Lung (tissue), 11 donors: ENCODE measurements at regions not wholly inside any gene's neighbourhood (a gene's known extent, or its start where the extent isn't known, plus 50 kb on each side); places are given as distances from the start of the nearest gene placed in this dataset.

Experiments
- ATAC-seq: fragments of 200-7000 bp; cut with Tn5 transposase; one replicate; pipeline ENCODE4 v1.9.1; 2020; ENCODE audit warnings: moderate number of reproducible peaks; ENCODE audit not compliant: insufficient read depth, low FRiP score
- DNase-seq, 3 donors: peaks; one replicate each; pipeline ENCODE4 v3.0.0-alpha.2; 2013 to 2017
- H3K27ac ChIP-seq, 2 donors: one replicate each; pipeline ENCODE4 v1.5.1; 2013; ENCODE audit warnings: mild to moderate bottlenecking in 2 of 2, moderate library complexity in 2 of 2, control low read depth in 1 of 2, inconsistent platforms in 1 of 2, low read depth in 1 of 2, low read length in 1 of 2
- H3K27me3 ChIP-seq, 3 donors: one replicate each; pipeline ENCODE4 v1.5.1; 2013; ENCODE audit warnings: low read length in 2 of 3; ENCODE audit not compliant: control insufficient read depth in 3 of 3, insufficient read depth in 3 of 3
- H3K36me3 ChIP-seq, 4 donors: one replicate each; pipeline ENCODE4 v1.5.1; 2013; ENCODE audit warnings: low read length in 4 of 4, mild to moderate bottlenecking in 1 of 4, moderate library complexity in 1 of 4; ENCODE audit not compliant: control insufficient read depth in 4 of 4, insufficient read depth in 4 of 4
- H3K4me1 ChIP-seq, 5 donors: one replicate each; pipeline ENCODE4 v1.5.1; 2013; ENCODE audit warnings: low read length in 5 of 5, mild to moderate bottlenecking in 2 of 5, moderate library complexity in 1 of 5; ENCODE audit not compliant: control insufficient read depth in 5 of 5, insufficient read depth in 5 of 5
- H3K4me3 ChIP-seq: one replicate; pipeline ENCODE4 v1.5.1; 2013; ENCODE audit warnings: mild to moderate bottlenecking, control low read depth, moderate library complexity
- H3K9ac ChIP-seq, 2 donors: one replicate each; pipeline ENCODE4 v1.5.1; 2013; ENCODE audit warnings: low read length in 2 of 2, control low read depth in 1 of 2; ENCODE audit not compliant: insufficient read depth in 1 of 2
- H3K9me3 ChIP-seq, 4 donors: one replicate each; pipeline ENCODE4 v1.5.1; 2013; ENCODE audit warnings: low read length in 3 of 4, mild to moderate bottlenecking in 1 of 4, moderate library complexity in 1 of 4; ENCODE audit not compliant: control insufficient read depth in 4 of 4, insufficient read depth in 3 of 4
- CTCF ChIP-seq: IDR thresholded peaks from 2 replicates; pipeline ENCODE4 v1.5.1; 2012; ENCODE audit warnings: mild to moderate bottlenecking; ENCODE audit errors: control extremely low read depth, extremely low read depth
- WGBS, 2 donors: extraction: QIAGEN DNeasy Blood & Tissue Kit; methylation state at CpG; one replicate each; pipeline ENCODE4 v1.1.7; 2013; 5-methylcytosine and 5-hydroxymethylcytosine counted together
- donor health status: control.
- donor health status: control.
- donor health status: Bipolar disorder and iron deficiency.
- donor health status: healthy.
- donor health status: DM: yes; HTN: yes; CAD: no.

GRCh38 chr9:118567861-118568260, 801.4 kb downstream of the BRINP1 start:
- WGBS, 2 donors = 89 to 91% methylated on average over 2 of the region's 2 CpGs

GRCh38 chr9:118568704-118569103, 800.5 kb downstream of the BRINP1 start:
- ATAC-seq = no peak
- Histone ChIP-seq H3K4me1 (no peaks in the 10 kb centered on the region), H3K9ac (no peak overlapping the region), H3K27ac (no peak overlapping the region), H3K9me3 (no peaks in the 10 kb centered on the region), H3K4me3 (no peak overlapping the region), H3K36me3 (no peaks in the 10 kb centered on the region), H3K27me3 (no peaks in the 10 kb centered on the region)
- no peak for DNase-seq
- no peak for TF ChIP-seq CTCF
- WGBS, 2 donors = 57 to 65% methylated on average over 3 of the region's 3 CpGs

More at GRCh38 chr9:118567861-118568260, 801.4 kb downstream of the BRINP1 start:
- Histone ChIP-seq H3K27me3 (no peaks in the 10 kb centered on the region), H3K9me3 (no peaks in the 10 kb centered on the region), H3K36me3 (no peaks in the 10 kb centered on the region), H3K27ac (no peak overlapping the region), H3K4me1 (no peaks in the 10 kb centered on the region), H3K4me3 (no peak overlapping the region), H3K9ac (no peak overlapping the region)
- no peak for DNase-seq
- TF ChIP-seq CTCF = no peak
- ATAC-seq = no peak

DNA sequence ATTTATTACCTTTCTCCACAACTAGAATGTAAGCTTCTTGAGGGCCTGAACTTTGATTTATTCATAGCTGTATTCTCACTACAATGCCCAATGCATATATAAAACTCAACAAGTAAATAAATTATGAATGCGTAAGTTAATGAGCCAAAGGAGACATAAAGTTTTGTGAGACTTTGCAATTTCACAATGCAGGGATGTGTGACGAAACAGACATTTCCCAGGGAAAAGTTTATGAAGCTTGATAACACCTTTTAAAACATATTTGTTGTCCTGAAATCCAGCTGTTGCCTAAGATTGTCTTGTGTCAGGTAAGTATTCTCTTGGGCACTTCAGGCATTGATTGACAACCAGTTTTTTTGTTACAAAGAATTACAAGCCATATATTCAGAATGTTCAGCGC, 800.1 kb downstream of the BRINP1 start:
- H3K4me1 ChIP-seq = no peaks in the 10 kb centered on the region
- no peaks in the 10 kb centered on the region for H3K27me3 ChIP-seq
- no peak overlapping the region for H3K4me3 ChIP-seq
- no peak for DNase-seq
- no peaks in the 10 kb centered on the region for H3K36me3 ChIP-seq
- ATAC-seq = no peak
- H3K9me3 ChIP-seq = no peaks in the 10 kb centered on the region
- H3K27ac ChIP-seq = no peak overlapping the region
- no peak for TF ChIP-seq CTCF
- H3K9ac ChIP-seq = no peak overlapping the region
- WGBS, 2 donors = 91 to 95% methylated on average over 3 of the region's 3 CpGs

GRCh38 chr9:118570066-118570465, 799.2 kb downstream of the BRINP1 start:
- Histone ChIP-seq H3K36me3 (no peaks in the 10 kb centered on the region), H3K9me3 (peaks cover 0 to 2% (median 0%) of the 10 kb centered on the region in 4 donors), H3K27ac (no peak overlapping the region), H3K9ac (no peak overlapping the region), H3K4me1 (no peaks in the 10 kb centered on the region), H3K4me3 (no peak overlapping the region), H3K27me3 (no peaks in the 10 kb centered on the region)
- WGBS, 2 donors = 31 to 56% methylated on average over 3 of the region's 3 CpGs
- DNase-seq (no peak), ATAC-seq (no peak)
- TF ChIP-seq CTCF = no peak
